Activated T-cell treated with anti-CD3 and anti-CD28 coated beads, Interleukin-2, amount 50 U/mL, for 72 hours (primary cell): ENCODE measurements at regions not wholly inside any gene's neighbourhood (a gene's known extent, or its start where the extent isn't known, plus 50 kb on each side); places are given as distances from the start of the nearest gene placed in this dataset.

Experiments
- ATAC-seq, 2 donors: fragments of 150-1000 bp; cut with Tn5 transposase; replicated peaks in 1 of 2; 2 replicates each; pipeline ENCODE4 v1.10.0; 2021; ENCODE audit warnings: moderate library complexity in 2 of 2, mild to moderate bottlenecking in 1 of 2
- DNase-seq, 2 donors: peaks; one replicate each; pipeline ENCODE4 v3.0.0; 2021 to 2022; ENCODE audit warnings: mixed read lengths in 1 of 2
- H3K27ac Mint-ChIP-seq: one replicate; pipeline ENCODE4 v1.8.0; 2022; ENCODE audit warnings: mild to moderate bottlenecking, moderate library complexity, mixed read lengths
- H3K27me3 Mint-ChIP-seq: one replicate; pipeline ENCODE4 v1.8.0; 2022; ENCODE audit warnings: low read depth, mixed read lengths
- H3K36me3 Mint-ChIP-seq, 2 donors: one replicate each; pipeline ENCODE4 v1.8.0; 2022; ENCODE audit warnings: mixed read lengths in 2 of 2, mild to moderate bottlenecking in 1 of 2; ENCODE audit not compliant: insufficient read depth in 2 of 2
- H3K4me1 Mint-ChIP-seq: one replicate; pipeline ENCODE4 v1.8.0; 2022; ENCODE audit warnings: low read depth, mixed read lengths
- H3K4me3 Mint-ChIP-seq, 2 donors: one replicate each; pipeline ENCODE4 v1.8.0; 2022; ENCODE audit warnings: mild to moderate bottlenecking in 2 of 2, mixed read lengths in 2 of 2, moderate library complexity in 2 of 2
- H3K9me3 Mint-ChIP-seq, 2 donors: one replicate each; pipeline ENCODE4 v1.8.0; 2022; ENCODE audit warnings: mixed read lengths in 2 of 2

- no peak overlapping the region for H3K27ac Mint-ChIP-seq
- H3K4me3 Mint-ChIP-seq, result no peak overlapping the region
- peaks cover 6% of the 10 kb centered on the region for H3K27me3 Mint-ChIP-seq
- DNase-seq, result no peak
- ATAC-seq, result no peak
- H3K36me3 Mint-ChIP-seq, result no peaks in the 10 kb centered on the region
- H3K9me3 Mint-ChIP-seq, result no peaks in the 10 kb centered on the region
- peaks cover 18% of the 10 kb centered on the region for H3K4me1 Mint-ChIP-seq
Observed at GRCh38 chr2:63675026-63675425, 86.3 kb downstream of the MDH1 start.

DNA sequence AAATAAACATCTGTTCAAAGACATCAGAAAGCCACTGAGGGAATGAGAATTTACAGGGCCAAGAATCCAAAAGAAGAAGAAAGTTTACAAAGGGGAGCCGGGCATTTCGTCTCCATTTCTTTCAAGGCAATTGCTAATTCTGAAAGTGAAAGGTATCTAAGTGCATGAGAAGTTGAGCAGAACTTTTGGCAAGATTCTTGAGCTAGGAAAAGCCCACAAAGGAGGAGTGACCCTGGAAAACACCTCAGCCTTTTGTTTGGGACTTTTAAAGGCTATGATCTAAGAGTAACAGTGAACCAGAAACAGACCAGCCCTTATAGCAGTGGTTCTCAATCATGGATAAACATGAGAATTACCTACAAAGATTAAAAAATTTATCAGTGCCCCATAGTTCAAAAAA is 87.4 kb downstream of the MDH1 start:
- ATAC-seq, result no peak
- Mint-ChIP-seq H3K4me1 (peaks cover 18% of the 10 kb centered on the region), H3K27me3 (no peaks in the 10 kb centered on the region), H3K27ac (peak overlapping the region; percentile 12), H3K4me3 (no peak overlapping the region), H3K36me3 (no peaks in the 10 kb centered on the region), H3K9me3 (no peaks in the 10 kb centered on the region)
- no peak for DNase-seq

- peaks cover 18% of the 10 kb centered on the region for H3K4me1 Mint-ChIP-seq
- DNase-seq (no peak), ATAC-seq (no peak)
- no peaks in the 10 kb centered on the region for H3K36me3 Mint-ChIP-seq
- H3K9me3 Mint-ChIP-seq, result no peaks in the 10 kb centered on the region
- no peak overlapping the region for H3K27ac Mint-ChIP-seq
- H3K4me3 Mint-ChIP-seq, result no peak overlapping the region
- H3K27me3 Mint-ChIP-seq, result peaks cover 6% of the 10 kb centered on the region
Observed at GRCh38 chr2:63678085-63678484, 89.3 kb downstream of the MDH1 start.

DNA sequence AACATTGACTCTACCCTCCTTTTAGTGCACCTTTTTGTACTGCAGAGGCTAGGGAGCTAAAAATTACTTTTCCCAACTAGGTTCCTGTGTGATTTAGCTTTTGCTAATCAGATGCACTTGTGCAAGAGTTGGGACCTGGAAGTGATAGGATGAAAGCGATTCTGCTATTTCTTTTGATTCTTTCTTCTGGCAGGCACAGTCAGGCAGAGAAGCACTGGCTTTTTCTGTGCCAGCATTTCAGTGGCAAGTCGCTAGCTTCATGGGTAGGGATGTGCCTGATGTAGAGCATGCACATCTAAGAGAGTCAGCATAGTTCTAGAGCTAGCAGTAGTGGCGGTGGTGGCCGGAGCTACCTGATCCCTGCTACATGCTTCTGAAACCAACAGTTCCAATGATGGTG is 89.8 kb downstream of the MDH1 start:
- H3K36me3 Mint-ChIP-seq, result no peaks in the 10 kb centered on the region
- peaks cover 18% of the 10 kb centered on the region for H3K4me1 Mint-ChIP-seq
- no peak overlapping the region for H3K27ac Mint-ChIP-seq
- no peak for ATAC-seq
- H3K27me3 Mint-ChIP-seq, result peaks cover 6% of the 10 kb centered on the region
- DNase-seq, result no peak
- H3K4me3 Mint-ChIP-seq, result no peak overlapping the region
- no peaks in the 10 kb centered on the region for H3K9me3 Mint-ChIP-seq

- Mint-ChIP-seq H3K4me1 (peaks cover 18% of the 10 kb centered on the region), H3K9me3 (no peaks in the 10 kb centered on the region), H3K4me3 (no peak overlapping the region), H3K27ac (no peak overlapping the region), H3K27me3 (peaks cover 6% of the 10 kb centered on the region), H3K36me3 (no peaks in the 10 kb centered on the region)
- ATAC-seq, result no peak
- no peak for DNase-seq
Observed at GRCh38 chr2:63679252-63679855, 90.6 kb downstream of the MDH1 start.

DNA sequence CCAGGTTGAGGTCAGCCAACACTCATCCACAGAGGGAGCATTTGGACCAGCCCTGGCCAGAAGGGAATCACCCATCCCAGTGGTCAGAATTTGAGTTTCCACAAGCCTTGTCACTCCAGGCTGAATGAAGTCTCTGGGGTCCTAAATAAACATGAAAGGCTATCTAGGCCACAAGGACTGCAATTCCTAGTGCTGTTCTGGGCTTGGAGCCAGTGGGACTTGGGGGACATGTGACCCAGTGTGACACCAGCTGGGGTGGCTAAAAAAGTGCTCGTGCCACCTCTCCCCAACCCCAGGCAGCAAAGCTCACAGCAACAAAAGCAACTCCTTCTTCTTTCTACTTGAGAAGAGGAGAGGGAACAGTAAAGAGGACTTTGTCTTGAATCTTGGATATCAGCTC is 91.7 kb downstream of the MDH1 start:
- Mint-ChIP-seq H3K4me1 (peaks cover 18% of the 10 kb centered on the region), H3K27ac (no peak overlapping the region), H3K4me3 (no peak overlapping the region), H3K36me3 (no peaks in the 10 kb centered on the region), H3K27me3 (peaks cover 6% of the 10 kb centered on the region), H3K9me3 (no peaks in the 10 kb centered on the region)
- no peak for DNase-seq
- no peak for ATAC-seq

- Mint-ChIP-seq H3K4me1 (peaks cover 8% of the 10 kb centered on the region), H3K36me3 (no peaks in the 10 kb centered on the region), H3K27ac (no peak overlapping the region), H3K9me3 (no peaks in the 10 kb centered on the region), H3K4me3 (no peak overlapping the region), H3K27me3 (peaks cover 6% of the 10 kb centered on the region)
- ATAC-seq (no peak), DNase-seq (no peak)
Observed at GRCh38 chr2:63681896-63682295, 93.1 kb downstream of the MDH1 start.

DNA sequence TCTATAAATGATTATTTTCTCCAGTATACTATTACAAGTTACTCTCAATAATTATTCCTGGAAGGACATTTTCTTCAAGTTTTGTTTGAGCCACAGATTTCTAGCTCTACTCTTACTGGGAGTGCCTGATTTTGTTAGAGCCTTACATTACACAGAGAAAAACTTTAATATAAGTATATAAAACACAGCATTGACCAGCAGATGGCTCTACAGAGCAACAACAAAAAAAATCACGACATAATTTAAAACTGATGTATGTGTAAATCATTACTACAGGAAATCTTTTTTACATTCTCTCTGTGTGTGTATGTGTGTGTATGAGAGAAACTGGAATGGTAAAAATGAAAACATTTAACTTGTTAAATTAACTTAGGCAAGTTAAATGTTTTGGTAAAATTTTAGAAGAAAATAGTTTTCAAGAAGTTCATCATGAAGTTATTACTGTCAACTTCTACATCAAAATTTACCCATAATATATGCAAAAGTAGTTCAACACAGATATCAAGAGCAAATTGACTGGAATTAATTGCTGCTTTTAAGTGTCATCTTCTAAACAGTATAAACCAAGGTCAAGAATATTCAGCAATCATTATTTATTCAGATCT is 103.3 kb downstream of the MDH1 start:
- H3K4me3 Mint-ChIP-seq, result no peak overlapping the region
- H3K27ac Mint-ChIP-seq, result no peak overlapping the region
- DNase-seq, result peak in 1 of 2 donors; percentile 23
- H3K4me1 Mint-ChIP-seq, result no peaks in the 10 kb centered on the region
- no peaks in the 10 kb centered on the region for H3K36me3 Mint-ChIP-seq
- H3K27me3 Mint-ChIP-seq, result no peaks in the 10 kb centered on the region
- ATAC-seq, result peak; percentile 37 to 41
- no peaks in the 10 kb centered on the region for H3K9me3 Mint-ChIP-seq

DNA sequence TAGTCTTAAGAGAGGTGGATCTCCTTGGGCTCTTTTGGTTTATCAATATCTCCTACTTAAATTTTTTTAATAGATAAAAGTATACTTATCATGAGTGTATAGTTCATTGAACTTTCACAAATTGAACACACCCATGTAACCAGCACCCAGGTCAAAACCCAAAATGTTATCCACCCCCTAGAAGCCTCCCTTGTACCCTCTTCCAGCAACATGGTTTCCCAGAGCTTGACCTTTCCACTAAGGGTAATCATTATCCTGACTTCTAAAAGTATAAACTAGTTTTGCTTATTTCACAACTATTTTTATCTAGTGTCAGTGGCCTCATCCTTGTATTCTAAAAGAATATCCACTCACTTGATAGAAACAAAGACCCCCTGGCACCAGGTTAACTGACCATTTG is 106.8 kb downstream of the MDH1 start:
- H3K27ac Mint-ChIP-seq, result no peak overlapping the region
- DNase-seq (no peak), ATAC-seq (no peak)
- H3K4me3 Mint-ChIP-seq, result no peak overlapping the region
- no peaks in the 10 kb centered on the region for H3K36me3 Mint-ChIP-seq
- H3K4me1 Mint-ChIP-seq, result peaks cover 11% of the 10 kb centered on the region
- H3K27me3 Mint-ChIP-seq, result no peaks in the 10 kb centered on the region
- no peaks in the 10 kb centered on the region for H3K9me3 Mint-ChIP-seq

DNA sequence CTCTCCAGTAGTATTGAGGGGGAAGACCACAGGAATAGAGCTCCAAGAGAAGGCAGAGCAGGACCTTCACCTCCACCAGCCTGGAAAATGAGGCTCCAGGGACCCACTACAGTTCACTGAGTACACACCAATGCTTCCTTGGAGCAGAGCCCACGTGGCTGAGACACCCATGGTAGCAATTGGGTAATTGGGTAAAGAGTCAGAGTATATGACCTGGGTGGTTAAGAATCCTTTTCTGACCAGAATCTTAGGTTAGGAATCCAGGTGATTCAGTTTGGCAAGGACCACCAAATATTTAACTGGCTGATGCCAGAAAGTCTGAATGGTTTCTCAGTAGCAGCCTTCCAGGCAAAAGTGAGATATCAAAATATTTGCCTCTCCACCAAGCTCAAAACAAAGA is 107.7 kb downstream of the MDH1 start:
- Mint-ChIP-seq H3K4me3 (no peak overlapping the region), H3K4me1 (peaks cover 11% of the 10 kb centered on the region), H3K27me3 (no peaks in the 10 kb centered on the region), H3K9me3 (no peaks in the 10 kb centered on the region), H3K36me3 (no peaks in the 10 kb centered on the region), H3K27ac (no peak overlapping the region)
- ATAC-seq, result no peak
- DNase-seq, result no peak

GRCh38 chr2:63697160-63697559 is 108.4 kb downstream of the MDH1 start:
- no peak for ATAC-seq
- H3K9me3 Mint-ChIP-seq, result no peaks in the 10 kb centered on the region
- H3K27ac Mint-ChIP-seq, result no peak overlapping the region
- no peaks in the 10 kb centered on the region for H3K27me3 Mint-ChIP-seq
- H3K36me3 Mint-ChIP-seq, result no peaks in the 10 kb centered on the region
- H3K4me3 Mint-ChIP-seq, result no peak overlapping the region
- DNase-seq, result no peak
- H3K4me1 Mint-ChIP-seq, result peaks cover 11% of the 10 kb centered on the region

- Mint-ChIP-seq H3K27me3 (no peaks in the 10 kb centered on the region), H3K36me3 (no peaks in the 10 kb centered on the region), H3K27ac (no peak overlapping the region), H3K4me3 (no peak overlapping the region), H3K4me1 (peaks cover 11% of the 10 kb centered on the region), H3K9me3 (no peaks in the 10 kb centered on the region)
- ATAC-seq (peak; percentile 79 to 83), DNase-seq (peak in 1 of 2 donors; percentile 5)
Observed at GRCh38 chr2:63698786-63699548, 110.2 kb downstream of the MDH1 start.

- Mint-ChIP-seq H3K27ac (no peak overlapping the region), H3K27me3 (no peaks in the 10 kb centered on the region), H3K9me3 (no peaks in the 10 kb centered on the region), H3K4me1 (peaks cover 11% of the 10 kb centered on the region), H3K4me3 (no peak overlapping the region), H3K36me3 (no peaks in the 10 kb centered on the region)
- ATAC-seq (no peak), DNase-seq (no peak)
Observed at GRCh38 chr2:63699549-63699839, 110.7 kb downstream of the MDH1 start.

GRCh38 chr2:63700271-63700670 is 111.5 kb downstream of the MDH1 start:
- DNase-seq (no peak), ATAC-seq (no peak)
- Mint-ChIP-seq H3K4me3 (no peak overlapping the region), H3K4me1 (peaks cover 11% of the 10 kb centered on the region), H3K9me3 (peaks cover 0 to 1% of the 10 kb centered on the region in 2 donors), H3K36me3 (no peaks in the 10 kb centered on the region), H3K27me3 (no peaks in the 10 kb centered on the region), H3K27ac (no peak overlapping the region)
